ENCODE measurements at regions not wholly inside any gene's neighbourhood (a gene's known extent, or its start where the extent isn't known, plus 50 kb on each side); places are given as distances from the start of the nearest gene placed in this dataset.

- no peak overlapping the region for H2BK5ac ChIP-seq (ENCODE audit: low read depth, low read length, poor library complexity)
- no peak overlapping the region for H4K12ac ChIP-seq (ENCODE audit: low read depth, low read length)
- peak in 1 of 2 donors; percentile 46 for DNase-seq
- H2BK120ac ChIP-seq (ENCODE audit: insufficient read depth, low read length, poor library complexity), result no peak overlapping the region
- no peak overlapping the region for H3K14ac ChIP-seq (ENCODE audit: low read length)
- H3K9ac ChIP-seq (ENCODE audit: low read length), result no peak overlapping the region
- H2AK5ac ChIP-seq (ENCODE audit: low read length), result no peak overlapping the region
- no peak overlapping the region for H4K91ac ChIP-seq (ENCODE audit: low read depth, low read length)
- no peaks in the 10 kb centered on the region for H3K79me1 ChIP-seq (ENCODE audit: low read length)
- no peak overlapping the region for H3K4ac ChIP-seq (ENCODE audit: low read depth, low read length)
- no peak overlapping the region for H3K4me2 ChIP-seq (ENCODE audit: low read length)
- H3K4me1 ChIP-seq (ENCODE audit: control insufficient read depth in 1 of 2, insufficient read depth in 2 of 2, low read length in 2 of 2), result no peaks in the 10 kb centered on the region
- H3K79me2 ChIP-seq (ENCODE audit: control insufficient read depth, insufficient read depth, low read length, poor library complexity), result no peaks in the 10 kb centered on the region
- no peak overlapping the region for H3K4me3 ChIP-seq (ENCODE audit: low read depth, low read length)
- no peak overlapping the region for H3K27ac ChIP-seq (ENCODE audit: low read depth, low read length)
- H3K9me3 ChIP-seq (ENCODE audit: insufficient read depth, low read depth, low read length), result no peaks in the 10 kb centered on the region
- H2AFZ ChIP-seq (ENCODE audit: insufficient read depth, low read length, poor library complexity), result no peak overlapping the region
- no peaks in the 10 kb centered on the region for H3K27me3 ChIP-seq (ENCODE audit: insufficient read depth, low read length)
- WGBS (ENCODE audit: extremely low coverage, insufficient coverage, insufficient read length), result no CpG with 5 or more reads among the region's 1 CpG
- H3K36me3 ChIP-seq (ENCODE audit: control insufficient read depth in 1 of 2, insufficient read depth in 2 of 2, low read length in 2 of 2), result no peaks in the 10 kb centered on the region
- H4K8ac ChIP-seq (ENCODE audit: low read depth, low read length), result no peak overlapping the region
- H3K23ac ChIP-seq (ENCODE audit: low read length), result no peak overlapping the region
- no peak overlapping the region for H3K18ac ChIP-seq (ENCODE audit: low read length)
- no peak overlapping the region for H2BK12ac ChIP-seq (ENCODE audit: low read length)
Measured at GRCh38 chr4:100288161-100288560, 97.9 kb upstream of the DDIT4L start.

GRCh38 chr4:100287534-100287933, 97.3 kb upstream of the DDIT4L start:
- Histone ChIP-seq H4K91ac (ENCODE audit: low read depth, low read length) (no peak overlapping the region), H3K27me3 (ENCODE audit: insufficient read depth, low read length) (no peaks in the 10 kb centered on the region), H3K4me1 (ENCODE audit: control insufficient read depth in 1 of 2, insufficient read depth in 2 of 2, low read length in 2 of 2) (no peaks in the 10 kb centered on the region), H3K14ac (ENCODE audit: low read length) (no peak overlapping the region), H3K4ac (ENCODE audit: low read depth, low read length) (no peak overlapping the region), H3K27ac (ENCODE audit: low read depth, low read length) (no peak overlapping the region), H3K79me2 (ENCODE audit: control insufficient read depth, insufficient read depth, low read length, poor library complexity) (no peaks in the 10 kb centered on the region), H2AFZ (ENCODE audit: insufficient read depth, low read length, poor library complexity) (no peak overlapping the region), H2BK12ac (ENCODE audit: low read length) (no peak overlapping the region), H3K79me1 (ENCODE audit: low read length) (no peaks in the 10 kb centered on the region), H2AK5ac (ENCODE audit: low read length) (no peak overlapping the region), H4K8ac (ENCODE audit: low read depth, low read length) (no peak overlapping the region), H2BK120ac (ENCODE audit: insufficient read depth, low read length, poor library complexity) (no peak overlapping the region), H4K12ac (ENCODE audit: low read depth, low read length) (no peak overlapping the region), H3K9me3 (ENCODE audit: insufficient read depth, low read depth, low read length) (no peaks in the 10 kb centered on the region), H2BK5ac (ENCODE audit: low read depth, low read length, poor library complexity) (no peak overlapping the region), H3K18ac (ENCODE audit: low read length) (no peak overlapping the region), H3K4me2 (ENCODE audit: low read length) (no peak overlapping the region), H3K23ac (ENCODE audit: low read length) (no peak overlapping the region), H3K36me3 (ENCODE audit: control insufficient read depth in 1 of 2, insufficient read depth in 2 of 2, low read length in 2 of 2) (no peaks in the 10 kb centered on the region), H3K9ac (ENCODE audit: low read length) (no peak overlapping the region), H3K4me3 (ENCODE audit: low read depth, low read length) (no peak overlapping the region)
- no peak for DNase-seq
- no CpG with 5 or more reads among the region's 6 CpGs for WGBS (ENCODE audit: extremely low coverage, insufficient coverage, insufficient read length)

- Histone ChIP-seq H2BK5ac (ENCODE audit: low read depth, low read length, poor library complexity) (no peak overlapping the region), H3K14ac (ENCODE audit: low read length) (no peak overlapping the region), H3K18ac (ENCODE audit: low read length) (no peak overlapping the region), H3K9ac (ENCODE audit: low read length) (no peak overlapping the region), H2AFZ (ENCODE audit: insufficient read depth, low read length, poor library complexity) (no peak overlapping the region), H2BK12ac (ENCODE audit: low read length) (no peak overlapping the region), H3K79me2 (ENCODE audit: control insufficient read depth, insufficient read depth, low read length, poor library complexity) (no peaks in the 10 kb centered on the region), H3K4me3 (ENCODE audit: low read depth, low read length) (no peak overlapping the region), H3K27me3 (ENCODE audit: insufficient read depth, low read length) (no peaks in the 10 kb centered on the region), H4K8ac (ENCODE audit: low read depth, low read length) (no peak overlapping the region), H3K4me2 (ENCODE audit: low read length) (no peak overlapping the region), H4K12ac (ENCODE audit: low read depth, low read length) (no peak overlapping the region), H2AK5ac (ENCODE audit: low read length) (no peak overlapping the region), H3K9me3 (ENCODE audit: insufficient read depth, low read depth, low read length) (no peaks in the 10 kb centered on the region), H3K79me1 (ENCODE audit: low read length) (no peaks in the 10 kb centered on the region), H3K4me1 (ENCODE audit: control insufficient read depth in 1 of 2, insufficient read depth in 2 of 2, low read length in 2 of 2) (no peaks in the 10 kb centered on the region), H2BK120ac (ENCODE audit: insufficient read depth, low read length, poor library complexity) (no peak overlapping the region), H3K4ac (ENCODE audit: low read depth, low read length) (no peak overlapping the region), H3K36me3 (ENCODE audit: control insufficient read depth in 1 of 2, insufficient read depth in 2 of 2, low read length in 2 of 2) (no peaks in the 10 kb centered on the region), H3K23ac (ENCODE audit: low read length) (no peak overlapping the region), H3K27ac (ENCODE audit: low read depth, low read length) (no peak overlapping the region), H4K91ac (ENCODE audit: low read depth, low read length) (no peak overlapping the region)
- no peak for DNase-seq
- no CpG with 5 or more reads among the region's 3 CpGs for WGBS (ENCODE audit: extremely low coverage, insufficient coverage, insufficient read length)
Measured at GRCh38 chr4:100286636-100287035, 96.4 kb upstream of the DDIT4L start.

GRCh38 chr4:100285121-100285520, 94.9 kb upstream of the DDIT4L start:
- H3K79me1 ChIP-seq (ENCODE audit: low read length), result no peaks in the 10 kb centered on the region
- H4K91ac ChIP-seq (ENCODE audit: low read depth, low read length), result no peak overlapping the region
- H2BK5ac ChIP-seq (ENCODE audit: low read depth, low read length, poor library complexity), result no peak overlapping the region
- no peaks in the 10 kb centered on the region for H3K9me3 ChIP-seq (ENCODE audit: insufficient read depth, low read depth, low read length)
- H3K27me3 ChIP-seq (ENCODE audit: insufficient read depth, low read length), result no peaks in the 10 kb centered on the region
- no peaks in the 10 kb centered on the region for H3K36me3 ChIP-seq (ENCODE audit: control insufficient read depth in 1 of 2, insufficient read depth in 2 of 2, low read length in 2 of 2)
- no peak overlapping the region for H4K8ac ChIP-seq (ENCODE audit: low read depth, low read length)
- H3K79me2 ChIP-seq (ENCODE audit: control insufficient read depth, insufficient read depth, low read length, poor library complexity), result no peaks in the 10 kb centered on the region
- no peak overlapping the region for H3K4me3 ChIP-seq (ENCODE audit: low read depth, low read length)
- DNase-seq, result no peak
- H3K4me1 ChIP-seq (ENCODE audit: control insufficient read depth in 1 of 2, insufficient read depth in 2 of 2, low read length in 2 of 2), result no peaks in the 10 kb centered on the region
- no peak overlapping the region for H4K12ac ChIP-seq (ENCODE audit: low read depth, low read length)
- H3K9ac ChIP-seq (ENCODE audit: low read length), result no peak overlapping the region
- no peak overlapping the region for H3K23ac ChIP-seq (ENCODE audit: low read length)
- no peak overlapping the region for H2BK120ac ChIP-seq (ENCODE audit: insufficient read depth, low read length, poor library complexity)
- no peak overlapping the region for H2AK5ac ChIP-seq (ENCODE audit: low read length)
- H3K4ac ChIP-seq (ENCODE audit: low read depth, low read length), result no peak overlapping the region
- no peak overlapping the region for H3K27ac ChIP-seq (ENCODE audit: low read depth, low read length)
- no CpG with 5 or more reads among the region's 2 CpGs for WGBS (ENCODE audit: extremely low coverage, insufficient coverage, insufficient read length)
- no peak overlapping the region for H3K14ac ChIP-seq (ENCODE audit: low read length)
- no peak overlapping the region for H3K18ac ChIP-seq (ENCODE audit: low read length)
- no peak overlapping the region for H2BK12ac ChIP-seq (ENCODE audit: low read length)
- H2AFZ ChIP-seq (ENCODE audit: insufficient read depth, low read length, poor library complexity), result no peak overlapping the region
- no peak overlapping the region for H3K4me2 ChIP-seq (ENCODE audit: low read length)
